HG03025 (cell line): ENCODE measurements at regions not wholly inside any gene's neighbourhood (a gene's known extent, or its start where the extent isn't known, plus 50 kb on each side); places are given as distances from the start of the nearest gene placed in this dataset.
"Not testable (repeated sequence)": the region's sequence is repeated elsewhere in the genome, so short reads cannot be mapped to it uniquely, and the experiment has no call there.

Experiments
- ATAC-seq: cut with Tn5 transposase; IDR thresholded peaks from one replicate; pipeline ENCODE4 v1.9.1; 2021; ENCODE audit warnings: mild to moderate bottlenecking, moderate library complexity; ENCODE audit not compliant: unreplicated experiment, low FRiP score

DNA sequence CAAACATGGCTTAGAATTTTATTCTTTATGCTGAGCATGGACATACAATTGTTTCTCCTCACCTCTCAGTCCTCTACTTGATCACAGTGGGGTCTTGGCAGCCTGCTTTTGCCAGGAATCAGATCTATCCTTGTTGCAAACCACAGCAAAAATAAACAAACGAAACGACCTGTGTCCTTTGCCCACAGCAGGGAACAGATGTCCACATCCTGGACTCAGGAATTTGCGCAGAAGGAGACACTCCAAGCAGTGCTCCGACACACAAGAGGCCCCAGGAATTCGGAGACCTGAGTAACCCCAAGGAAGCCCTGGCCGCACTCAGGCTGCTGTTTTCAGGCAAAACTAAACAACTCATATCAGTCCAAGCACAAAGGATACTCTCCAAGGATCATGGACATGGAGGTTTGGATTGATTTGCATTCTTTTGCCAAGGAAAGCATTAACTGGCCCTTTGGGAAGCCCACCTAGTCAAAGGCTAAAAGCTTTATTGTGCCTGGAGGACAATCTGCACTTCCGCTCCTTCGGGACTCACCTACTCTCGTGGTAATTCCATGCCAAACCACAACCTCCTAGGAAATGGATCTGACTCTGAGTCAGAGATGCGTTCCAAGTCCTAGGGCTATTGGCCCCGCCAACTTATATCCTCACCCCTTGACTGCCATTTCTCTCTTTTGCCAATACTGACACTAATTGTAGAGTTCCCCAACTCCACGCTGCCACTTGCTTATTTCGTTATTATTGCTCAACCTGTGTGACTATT, 271.1 kb upstream of the CDH11 start:
- ATAC-seq: no peak

GRCh38 chr16:65388592-65388991, 266.7 kb upstream of the CDH11 start:
- no peak for ATAC-seq

DNA sequence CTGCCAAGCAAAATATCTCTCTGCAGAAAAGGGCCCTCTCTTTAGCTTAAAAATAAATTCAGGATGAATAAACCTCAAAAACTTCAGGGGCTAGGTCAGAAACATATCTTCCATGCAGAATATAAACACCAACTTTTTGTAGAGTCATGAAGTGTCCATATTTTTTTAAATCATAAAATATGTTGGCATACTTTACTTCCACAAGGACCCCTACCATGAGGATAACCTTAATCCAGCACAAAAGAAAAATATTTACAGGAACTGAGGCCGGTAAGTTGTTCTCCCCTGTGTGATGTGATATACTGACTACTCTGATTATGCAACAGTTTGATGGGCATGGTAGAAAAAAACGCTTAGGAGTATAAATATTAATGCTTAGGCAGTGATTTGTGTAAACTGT, 264.8 kb upstream of the CDH11 start:
- no peak for ATAC-seq

GRCh38 chr16:65384441-65384840, 262.6 kb upstream of the CDH11 start:
- no peak for ATAC-seq

GRCh38 chr16:65377195-65377594, 255.3 kb upstream of the CDH11 start:
- ATAC-seq: no peak

DNA sequence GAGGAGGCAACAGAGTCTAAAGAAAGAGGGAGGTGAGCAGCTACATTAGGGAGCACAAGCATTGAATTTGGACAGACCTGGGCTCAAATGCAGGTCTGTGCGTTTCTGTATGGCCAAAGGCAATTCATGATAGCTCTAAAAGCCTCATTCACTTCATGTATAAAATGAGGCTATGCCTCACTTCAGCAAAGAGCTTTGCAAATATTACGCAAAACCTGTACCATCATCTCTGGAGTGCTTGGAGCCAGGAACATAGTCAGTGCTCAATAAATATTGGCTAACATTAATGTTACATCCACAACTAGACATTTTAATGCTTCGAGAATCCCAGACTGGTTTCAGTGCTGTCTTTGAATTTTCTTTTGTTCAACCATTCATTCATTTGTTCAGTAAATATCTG, 254.7 kb upstream of the CDH11 start:
- ATAC-seq: no peak

- no peak for ATAC-seq
Observed at GRCh38 chr16:65375651-65376050, 253.8 kb upstream of the CDH11 start.

GRCh38 chr16:65373097-65373496, 251.2 kb upstream of the CDH11 start:
- no peak for ATAC-seq

DNA sequence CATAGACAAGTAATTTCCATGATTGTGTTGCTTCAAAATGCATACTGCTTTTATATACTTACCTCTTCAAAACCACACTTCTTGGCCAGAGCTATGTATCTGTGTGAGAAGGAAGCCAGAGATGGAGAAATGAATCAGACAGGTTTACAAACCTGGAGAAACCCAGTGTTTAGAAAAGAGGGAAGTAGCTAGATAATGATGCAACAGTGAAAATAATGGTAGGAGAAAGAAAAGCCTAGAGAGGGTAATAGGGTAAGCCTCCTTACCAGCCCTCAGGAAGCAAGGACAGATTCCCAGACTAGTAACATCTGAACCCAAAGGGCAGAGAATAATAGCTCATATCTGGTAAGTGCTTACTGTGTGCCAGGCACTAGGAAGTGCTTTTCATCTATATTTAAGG, 250.3 kb upstream of the CDH11 start:
- ATAC-seq: no peak

DNA sequence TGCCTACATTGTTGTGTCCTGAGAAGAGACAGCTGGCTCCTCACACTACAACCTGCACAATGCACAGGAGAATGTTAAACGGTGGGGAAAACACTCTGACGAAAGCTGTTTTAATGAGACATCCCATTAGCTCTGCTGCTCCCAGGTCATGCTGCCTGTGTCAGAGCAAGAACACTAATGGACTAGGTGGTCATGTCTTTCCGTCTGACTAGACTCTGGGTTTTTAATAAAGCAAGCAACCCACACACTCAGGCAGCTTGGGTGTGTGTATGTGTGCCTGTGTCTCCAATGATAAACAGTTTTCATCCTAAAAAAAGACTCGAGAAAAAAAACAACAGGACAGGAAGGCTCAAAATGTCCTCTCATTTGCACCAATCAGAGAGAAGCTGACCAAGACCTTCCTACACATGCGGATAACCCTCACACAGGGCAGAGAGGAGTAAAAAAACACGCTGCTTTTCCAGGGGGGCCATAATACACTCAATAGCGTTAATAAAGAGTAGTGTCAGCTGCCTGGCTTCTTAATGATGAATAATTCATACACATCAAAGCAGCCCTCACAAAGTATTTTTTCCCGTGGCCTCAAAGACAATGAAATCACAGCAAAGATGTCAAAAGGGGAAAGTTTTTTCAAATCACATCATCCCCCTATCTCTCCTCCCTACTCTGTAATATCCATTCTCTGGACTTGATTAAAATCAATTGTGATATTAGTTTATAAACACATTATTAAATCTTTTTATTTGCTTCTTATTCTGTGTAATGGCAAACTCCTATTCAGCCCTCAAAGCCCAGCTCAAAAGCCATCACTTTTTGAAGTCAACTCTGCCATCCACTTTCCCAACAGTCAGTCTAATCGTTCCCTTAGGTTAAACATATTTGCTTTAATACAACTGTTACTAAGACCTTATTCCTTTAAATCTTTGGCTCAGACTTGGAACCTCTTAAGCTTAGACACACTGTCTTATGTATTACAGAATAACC, 244.2 kb upstream of the CDH11 start:
- ATAC-seq: no peak

GRCh38 chr16:65356721-65357120, 234.9 kb upstream of the CDH11 start:
- ATAC-seq: not testable (repeated sequence)

- ATAC-seq: no peak
Observed at GRCh38 chr16:65355706-65356105, 233.8 kb upstream of the CDH11 start.

- ATAC-seq: no peak
Observed at GRCh38 chr16:65353183-65353582, 231.3 kb upstream of the CDH11 start.

DNA sequence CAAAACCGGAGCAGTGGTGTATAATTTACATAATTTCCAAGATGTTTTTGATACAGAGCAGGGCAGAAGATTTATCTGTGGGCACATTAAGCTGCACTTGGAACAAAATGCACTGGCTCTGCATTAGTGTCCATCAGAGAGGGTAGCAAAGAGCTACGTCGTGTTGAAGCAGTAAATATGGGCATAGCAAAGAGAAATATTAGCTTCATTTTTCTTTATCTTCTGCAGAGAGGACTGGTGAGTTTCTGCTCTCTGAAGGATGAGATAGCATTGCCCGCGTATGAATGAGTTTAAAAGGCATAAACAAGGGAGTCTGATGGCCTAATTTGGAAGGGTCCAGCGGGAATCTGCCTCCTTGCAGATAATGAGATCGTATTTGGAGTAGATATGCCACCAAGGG, 227.8 kb upstream of the CDH11 start:
- no peak for ATAC-seq

DNA sequence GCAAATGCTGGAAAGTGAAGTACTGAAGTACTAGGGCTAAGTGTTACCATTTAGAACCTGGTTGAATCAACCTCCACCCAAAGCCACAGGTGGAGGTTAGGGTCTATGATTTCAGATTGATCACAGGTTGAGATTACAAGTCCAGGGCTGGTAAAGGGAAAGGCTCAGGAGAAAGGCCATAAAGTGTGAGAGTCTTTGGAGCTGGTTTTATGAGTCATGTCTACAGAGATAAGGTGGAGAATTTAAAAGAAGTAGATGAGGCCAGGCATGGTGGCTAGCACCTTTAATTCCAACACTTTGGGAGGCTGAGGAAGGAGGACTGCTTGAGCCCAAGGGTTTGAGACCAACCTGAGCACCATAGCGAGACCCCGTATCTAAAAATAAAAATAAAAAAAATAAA, 221.7 kb upstream of the CDH11 start:
- no peak for ATAC-seq

GRCh38 chr16:65342231-65342866, 220.5 kb upstream of the CDH11 start:
- no peak for ATAC-seq

DNA sequence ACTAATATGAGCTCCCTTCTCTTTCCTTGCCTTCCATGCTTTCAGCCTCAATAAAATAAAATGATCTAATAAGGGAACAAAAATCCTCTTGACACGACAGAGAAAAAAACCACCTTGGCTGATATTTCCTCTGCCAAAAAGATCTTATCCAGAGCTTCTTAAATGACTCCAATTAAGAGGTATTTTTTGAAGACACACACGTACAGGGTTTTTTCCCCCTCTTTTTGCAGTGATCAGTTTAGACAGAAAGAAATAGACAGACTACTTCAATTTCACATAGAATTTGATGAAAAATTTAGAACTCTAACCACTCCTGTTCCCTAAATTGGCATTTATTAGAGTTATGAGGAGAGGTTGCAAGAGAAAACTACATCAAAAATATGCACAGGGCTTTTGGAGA, 217.2 kb upstream of the CDH11 start:
- no peak for ATAC-seq

DNA sequence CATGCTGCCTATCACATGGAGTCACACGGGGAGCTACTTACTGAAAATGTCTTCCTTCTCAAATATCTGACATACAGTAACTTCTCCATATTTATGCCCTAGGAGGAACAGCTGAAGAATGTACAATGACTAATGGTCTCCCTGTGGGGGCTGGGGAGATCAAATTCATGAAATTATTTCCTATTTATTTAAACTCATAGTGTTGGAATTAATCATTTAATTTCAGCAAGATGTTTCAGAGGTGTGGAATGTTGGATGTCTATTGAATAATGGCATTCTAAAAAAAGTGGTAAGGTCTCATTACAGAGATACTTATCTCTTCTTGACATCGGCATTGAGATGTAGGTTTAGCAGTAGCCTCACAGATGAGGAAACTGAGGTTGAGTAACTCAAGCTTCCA, 214.3 kb upstream of the CDH11 start:
- no peak for ATAC-seq

GRCh38 chr16:65334081-65334480, 212.2 kb upstream of the CDH11 start:
- no peak for ATAC-seq

DNA sequence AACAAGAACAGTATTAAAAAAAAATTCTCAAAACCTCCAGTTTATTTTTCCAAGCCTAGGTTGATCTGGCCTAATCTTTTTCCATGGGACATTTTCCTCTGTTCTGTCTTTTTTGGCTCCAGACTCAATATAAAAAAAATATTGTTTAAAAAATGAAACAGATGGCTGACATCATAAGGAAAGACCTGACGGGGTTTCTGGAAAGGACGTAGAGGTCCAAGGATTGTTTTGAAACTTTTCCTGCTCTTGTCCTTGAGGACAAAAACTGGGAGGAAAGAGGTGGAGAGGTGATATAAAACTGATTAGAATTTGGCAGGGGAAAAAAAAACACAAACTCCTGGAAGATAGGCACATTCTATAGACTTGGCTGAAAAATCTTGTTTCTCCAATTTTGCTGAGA, 211.4 kb upstream of the CDH11 start:
- ATAC-seq: no peak

DNA sequence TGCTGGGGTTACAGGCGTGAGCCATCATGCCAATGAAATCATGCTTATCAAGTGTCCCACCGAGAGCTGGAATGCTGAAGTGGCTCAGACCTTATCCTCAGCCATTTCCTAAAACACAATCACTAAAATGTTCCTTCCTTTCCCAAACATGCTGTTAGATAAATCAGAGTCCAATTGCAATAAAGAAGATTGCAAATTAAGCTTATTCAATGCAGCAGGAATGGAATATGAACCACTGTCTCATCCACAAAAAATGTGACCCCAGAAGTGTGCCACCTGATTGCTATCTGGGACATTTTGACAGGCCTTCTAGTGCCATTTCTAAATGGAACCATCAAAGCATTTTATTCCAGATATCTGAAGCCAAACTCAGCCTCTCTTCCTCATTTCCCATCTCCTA, 205.5 kb upstream of the CDH11 start:
- ATAC-seq: no peak
